Upper lobe of left lung (tissue), 6 donors: ENCODE measurements at regions not wholly inside any gene's neighbourhood (a gene's known extent, or its start where the extent isn't known, plus 50 kb on each side); places are given as distances from the start of the nearest gene placed in this dataset.

Experiments used
- ATAC-seq, 2 donors: fragments of 200-7000 bp; cut with Tn5 transposase; one replicate each; pipeline ENCODE4 v1.9.1; 2022; ENCODE audit warnings: mild to moderate bottlenecking in 2 of 2, moderate library complexity in 2 of 2; ENCODE audit not compliant: low FRiP score in 2 of 2
- DNase-seq, 2 donors: peaks; one replicate each; pipeline ENCODE4 v3.0.0-alpha.2; 2019 to 2020
- H3K27ac ChIP-seq, 4 donors: fragments of 200-600 bp; sonication (generic); one replicate each; pipeline ENCODE4 v1.5.1; 2016 to 2019
- H3K27me3 ChIP-seq, 4 donors: fragments of 200-600 bp; sonication (generic); one replicate each; pipeline ENCODE4 v1.5.1; 2017 to 2019
- H3K36me3 ChIP-seq, 4 donors: fragments of 200-600 bp; sonication (generic); one replicate each; pipeline ENCODE4 v1.5.1; 2016 to 2019
- H3K4me1 ChIP-seq, 4 donors: fragments of 200-600 bp; sonication (generic); one replicate each; pipeline ENCODE4 v1.5.1; 2018 to 2019
- H3K4me3 ChIP-seq, 4 donors: fragments of 200-600 bp; sonication (generic); one replicate each; pipeline ENCODE4 v1.5.1; 2017 to 2019; ENCODE audit warnings: mild to moderate bottlenecking in 2 of 4, moderate library complexity in 1 of 4
- H3K9me3 ChIP-seq, 4 donors: fragments of 200-600 bp; sonication (generic); one replicate each; pipeline ENCODE4 v1.5.1; 2018 to 2019
- CTCF ChIP-seq, 6 experiments: fragments of 450-650 bp in 4 of 6; fragments of 200-600 bp in 2 of 6; sonication (generic) in 2 of 6; IDR thresholded peaks; one replicate each; pipeline ENCODE4 v1.5.1; 2016 to 2019; ENCODE audit warnings: antibody characterized with exemption in 6 of 6
- EP300 ChIP-seq, 4 donors: sonication (generic); formaldehyde crosslinking; IDR thresholded peaks; one replicate each; pipeline ENCODE4 v1.5.1; 2017; ENCODE audit warnings: antibody characterized with exemption in 4 of 4, control low read depth in 2 of 4
- POLR2A ChIP-seq, 4 donors: fragments of 450-650 bp; IDR thresholded peaks; one replicate each; pipeline ENCODE4 v1.5.1; 2016 to 2017; ENCODE audit warnings: antibody characterized with exemption in 4 of 4, mild to moderate bottlenecking in 2 of 4
- POLR2AphosphoS5 ChIP-seq, 2 donors: sonication (generic); formaldehyde crosslinking; IDR thresholded peaks; one replicate each; pipeline ENCODE4 v1.5.1; 2017; ENCODE audit warnings: antibody characterized with exemption in 2 of 2
- WGBS, 2 donors: methylation state at CpG; one replicate each; pipeline ENCODE4 v1.1.5; 2017 to 2018; 5-methylcytosine and 5-hydroxymethylcytosine counted together
- donor health status: DM: no; HTN: no; CAD: no; lungs with moderate emphysema.
- donor health status: DM: no; HTN: yes; CAD: no; lungs with severe emphysema.

DNA sequence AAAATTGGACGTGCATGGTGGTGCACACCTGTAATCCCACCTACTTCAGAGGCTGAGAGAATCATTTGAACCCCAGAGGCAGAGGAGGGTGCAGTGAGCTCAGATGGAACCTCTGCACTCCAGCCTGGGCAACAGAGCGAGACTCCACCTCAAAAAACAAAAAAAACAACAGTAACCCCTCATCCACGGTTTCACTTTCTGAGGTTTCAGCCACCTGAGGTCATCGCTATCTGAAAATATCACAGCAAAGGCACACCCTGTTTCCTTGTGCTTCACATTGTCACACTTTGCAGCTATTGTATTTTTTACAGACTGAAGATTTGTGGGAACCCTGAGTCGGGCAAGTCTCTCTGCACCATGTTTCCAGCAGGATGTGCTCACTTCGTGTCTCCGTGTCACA is 54.1 kb upstream of the FOXQ1 start:
- Histone ChIP-seq H3K4me1 (no peaks in the 10 kb centered on the region), H3K9me3 (no peaks in the 10 kb centered on the region)

GRCh38 chr6:1256435-1257008 is 55.4 kb upstream of the FOXQ1 start:
- DNase-seq (no peak), ATAC-seq (no peak)
- 89 to 94% methylated on average over 8 of the region's 8 CpGs for WGBS, 2 donors
- no peaks in the 10 kb centered on the region for H3K9me3 ChIP-seq
- no peak overlapping the region for H3K4me3 ChIP-seq
- H3K36me3 ChIP-seq, result no peaks in the 10 kb centered on the region
- no peaks in the 10 kb centered on the region for H3K27me3 ChIP-seq
- H3K27ac ChIP-seq, result no peak overlapping the region
- TF ChIP-seq EP300 (IDR thresholded peaks at IDR 0.05) (no peak), POLR2A (IDR thresholded peaks at IDR 0.05) (no peak), CTCF (IDR thresholded peaks at IDR 0.05) (no peak), POLR2AphosphoS5 (IDR thresholded peaks at IDR 0.05) (no peak)
- H3K4me1 ChIP-seq, result no peaks in the 10 kb centered on the region

More for the DNA sequence above, 54.1 kb upstream of the FOXQ1 start:
- Histone ChIP-seq H3K36me3 (no peaks in the 10 kb centered on the region), H3K27me3 (no peaks in the 10 kb centered on the region), H3K4me3 (no peak overlapping the region), H3K27ac (no peak overlapping the region)
- ATAC-seq, result no peak
- no peak for TF ChIP-seq CTCF (IDR thresholded peaks at IDR 0.05)
- no peak for DNase-seq
- 81 to 92% methylated on average over 7 of the region's 7 CpGs for WGBS, 2 donors

DNA sequence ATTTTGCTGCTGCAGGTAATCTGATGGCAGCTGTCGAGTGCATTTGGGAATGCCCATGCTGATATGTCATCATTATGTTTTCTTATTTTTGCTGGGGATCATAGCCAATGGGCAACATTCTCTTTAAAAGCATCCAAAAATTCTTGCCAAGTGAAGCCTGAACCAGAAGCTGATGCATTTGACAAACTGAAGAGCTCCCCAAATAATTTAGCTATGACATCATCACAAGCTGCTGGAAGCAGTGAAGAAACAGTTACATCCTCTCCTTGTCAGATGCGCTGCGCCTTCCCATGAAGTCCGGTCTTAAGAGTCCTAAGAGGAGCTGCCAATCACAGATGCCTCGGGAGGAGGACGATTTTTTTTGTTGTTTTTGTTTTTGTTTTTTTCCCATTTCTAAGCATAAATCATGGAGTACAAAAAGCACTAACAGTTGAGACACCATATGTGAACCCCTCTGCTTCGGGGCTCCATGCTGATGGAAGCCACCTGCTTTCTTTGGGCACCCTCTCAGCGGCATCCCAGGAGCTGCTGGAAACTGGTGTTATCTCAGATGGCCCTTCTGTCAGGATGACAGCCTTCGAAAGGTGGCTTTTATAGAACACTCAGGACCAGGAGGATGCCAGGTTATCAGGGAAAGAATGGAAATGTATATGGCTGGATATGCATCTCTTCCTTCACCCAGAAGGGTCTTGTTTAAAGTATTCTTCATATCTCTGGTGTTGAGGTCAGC is 56.1 kb upstream of the FOXQ1 start:
- no peak for DNase-seq
- H3K36me3 ChIP-seq, result no peaks in the 10 kb centered on the region

GRCh38 chr6:1254326-1254725 is 57.6 kb upstream of the FOXQ1 start:
- Histone ChIP-seq H3K36me3 (no peaks in the 10 kb centered on the region), H3K27ac (no peak overlapping the region), H3K27me3 (no peaks in the 10 kb centered on the region), H3K4me1 (no peaks in the 10 kb centered on the region), H3K4me3 (no peak overlapping the region), H3K9me3 (no peaks in the 10 kb centered on the region)
- TF ChIP-seq CTCF (IDR thresholded peaks at IDR 0.05), result no peak
- TF ChIP-seq POLR2AphosphoS5 (IDR thresholded peaks at IDR 0.05), result no peak
- ATAC-seq (no peak), DNase-seq (no peak)
- WGBS, 2 donors, result 96 to 97% methylated on average over 4 of the region's 4 CpGs

More for the DNA sequence above, 56.1 kb upstream of the FOXQ1 start:
- ATAC-seq, result no peak
- 57 to 64% methylated on average over 9 of the region's 9 CpGs for WGBS, 2 donors
- H3K9me3 ChIP-seq, result no peaks in the 10 kb centered on the region
- TF ChIP-seq POLR2A (IDR thresholded peaks at IDR 0.05) (no peak), EP300 (IDR thresholded peaks at IDR 0.05) (no peak), POLR2AphosphoS5 (IDR thresholded peaks at IDR 0.05) (no peak), CTCF (IDR thresholded peaks at IDR 0.05) (no peak)
- no peaks in the 10 kb centered on the region for H3K4me1 ChIP-seq
- no peak overlapping the region for H3K27ac ChIP-seq
- no peak overlapping the region for H3K4me3 ChIP-seq
- no peaks in the 10 kb centered on the region for H3K27me3 ChIP-seq

- TF ChIP-seq POLR2A (IDR thresholded peaks at IDR 0.05) (no peak), EP300 (IDR thresholded peaks at IDR 0.05) (no peak), CTCF (IDR thresholded peaks at IDR 0.05) (no peak), POLR2AphosphoS5 (IDR thresholded peaks at IDR 0.05) (no peak)
- Histone ChIP-seq H3K4me1 (no peaks in the 10 kb centered on the region), H3K27ac (no peak overlapping the region), H3K36me3 (no peaks in the 10 kb centered on the region), H3K27me3 (no peaks in the 10 kb centered on the region), H3K4me3 (no peak overlapping the region), H3K9me3 (no peaks in the 10 kb centered on the region)
- ATAC-seq, result no peak
- WGBS, 2 donors, result 89 to 95% methylated on average over 8 to 9 of the region's 9 CpGs
- DNase-seq, result no peak
These were observed 58.1 kb upstream of the FOXQ1 start for GRCh38 chr6:1253816-1254215.
